Epithelial cell of proximal tubule (primary cell): ENCODE measurements at regions not wholly inside any gene's neighbourhood (a gene's known extent, or its start where the extent isn't known, plus 50 kb on each side); places are given as distances from the start of the nearest gene placed in this dataset.
"Not testable (repeated sequence)": the region's sequence is repeated elsewhere in the genome, so short reads cannot be mapped to it uniquely, and the experiment has no call there.

Experiments
- DNase-seq: peaks from one replicate; pipeline ENCODE4 v3.0.0-alpha.2; 2011; ENCODE audit warnings: low read depth
- H3K4me3 ChIP-seq: 2 replicates; pipeline ENCODE4 v1.5.1; 2011; ENCODE audit warnings: low read depth, mild to moderate bottlenecking, low read length
- CTCF ChIP-seq: conservative IDR thresholded peaks from 2 replicates; pipeline ENCODE4 v1.5.1; 2012; ENCODE audit warnings: low read depth, mild to moderate bottlenecking, low read length

- no peak for TF ChIP-seq CTCF
- no peak overlapping the region for H3K4me3 ChIP-seq
- DNase-seq = no peak
Measured at GRCh38 chr5:79893485-79893884, 97.6 kb downstream of the MTX3 start.

- no peak for TF ChIP-seq CTCF
- no peak for DNase-seq
- H3K4me3 ChIP-seq = no peak overlapping the region
Measured at GRCh38 chr5:79890930-79891249, 100.2 kb downstream of the MTX3 start.

- no peak for DNase-seq
- no peak overlapping the region for H3K4me3 ChIP-seq
- no peak for TF ChIP-seq CTCF
Measured at GRCh38 chr5:79890119-79890929, 100.7 kb downstream of the MTX3 start.

GRCh38 chr5:79888643-79889042 lies 102.4 kb downstream of the MTX3 start:
- no peak overlapping the region for H3K4me3 ChIP-seq
- DNase-seq = no peak
- TF ChIP-seq CTCF = no peak

- TF ChIP-seq CTCF = no peak
- no peak overlapping the region for H3K4me3 ChIP-seq
- no peak for DNase-seq
Measured at GRCh38 chr5:79886925-79887655, 104.0 kb downstream of the MTX3 start.

GRCh38 chr5:79886456-79886855 lies 104.6 kb downstream of the MTX3 start:
- no peak for TF ChIP-seq CTCF
- DNase-seq = no peak
- no peak overlapping the region for H3K4me3 ChIP-seq

GRCh38 chr5:79879880-79880279 lies 111.2 kb downstream of the MTX3 start:
- H3K4me3 ChIP-seq, DNase-seq: not testable (repeated sequence)
